Tibial artery (tissue), 4 donors: ENCODE measurements at regions not wholly inside any gene's neighbourhood (a gene's known extent, or its start where the extent isn't known, plus 50 kb on each side); places are given as distances from the start of the nearest gene placed in this dataset.

ENCODE experiments used
- DNase-seq, 2 donors: peaks; one replicate each; pipeline ENCODE4 v3.0.0-alpha.2; 2019
- H3K27ac ChIP-seq, 2 donors: fragments of 200-600 bp; sonication (generic) in 1 of 2; 1 replicate in 1 of 2; 2 replicates in 1 of 2; pipeline ENCODE4 v1.5.1; 2018 to 2019; ENCODE audit warnings: mild to moderate bottlenecking in 1 of 2
- H3K27me3 ChIP-seq, 2 donors: fragments of 200-600 bp; sonication (generic) in 1 of 2; one replicate each; pipeline versions ENCODE4 v1.5.1 to v1.6.0; 2016 to 2019
- H3K36me3 ChIP-seq, 3 donors: fragments of 200-600 bp; sonication (generic) in 2 of 3; one replicate each; pipeline ENCODE4 v1.5.1; 2016 to 2019; ENCODE audit warnings: mild to moderate bottlenecking in 2 of 3
- H3K4me1 ChIP-seq, 4 donors: fragments of 200-600 bp; sonication (generic) in 2 of 4; 1 replicate in 3 of 4; 2 replicates in 1 of 4; pipeline ENCODE4 v1.5.1; 2016 to 2019
- H3K4me3 ChIP-seq, 2 donors: fragments of 200-600 bp; sonication (generic) in 1 of 2; 1 replicate in 1 of 2; 2 replicates in 1 of 2; pipeline ENCODE4 v1.5.1; 2018 to 2019; ENCODE audit warnings: mild to moderate bottlenecking in 2 of 2
- H3K9me3 ChIP-seq, 3 donors: fragments of 200-600 bp; sonication (generic) in 1 of 3; one replicate each; pipeline ENCODE4 v1.5.1; 2016 to 2019
- CTCF ChIP-seq, 2 experiments: fragments of 200-600 bp in 1 of 2; fragments of 450-650 bp in 1 of 2; IDR thresholded peaks; one replicate each; pipeline ENCODE4 v1.5.1; 2017 to 2019; ENCODE audit warnings: antibody characterized with exemption in 2 of 2, mild to moderate bottlenecking in 1 of 2, moderate library complexity in 1 of 2
- intact Hi-C: fragments of 100-400 bp; cut with DNase I; formaldehyde crosslinking; loops from one replicate; pipeline ENCODE4 v1.15.0; 2023; ENCODE audit warnings: low total_unique reads

GRCh38 chr6:147621263-147621662 lies 112.8 kb downstream of the SAMD5 start:
- no peak for TF ChIP-seq CTCF (IDR thresholded peaks at IDR 0.05)
- no peaks in the 10 kb centered on the region for H3K36me3 ChIP-seq
- no peaks in the 10 kb centered on the region for H3K9me3 ChIP-seq
- H3K27me3 ChIP-seq, result no peaks in the 10 kb centered on the region
- no peak overlapping the region for H3K4me3 ChIP-seq
- peak in 1 of 2 donors; percentile 20 for DNase-seq
- H3K27ac ChIP-seq, result no peak overlapping the region
- no peaks in the 10 kb centered on the region for H3K4me1 ChIP-seq
- intact Hi-C loops, result no loop called here

GRCh38 chr6:147621961-147622360 lies 113.5 kb downstream of the SAMD5 start:
- no peaks in the 10 kb centered on the region for H3K27me3 ChIP-seq
- H3K9me3 ChIP-seq, result no peaks in the 10 kb centered on the region
- H3K4me1 ChIP-seq, result no peaks in the 10 kb centered on the region
- DNase-seq, result no peak
- H3K36me3 ChIP-seq, result no peaks in the 10 kb centered on the region
- no peak overlapping the region for H3K4me3 ChIP-seq
- no peak for TF ChIP-seq CTCF (IDR thresholded peaks at IDR 0.05)
- no peak overlapping the region for H3K27ac ChIP-seq
- intact Hi-C loops, result no loop called here

- no peaks in the 10 kb centered on the region for H3K9me3 ChIP-seq
- no peak for TF ChIP-seq CTCF (IDR thresholded peaks at IDR 0.05)
These were observed 116.5 kb downstream of the SAMD5 start for GRCh38 chr6:147624946-147625515.

GRCh38 chr6:147625946-147626345 lies 117.5 kb downstream of the SAMD5 start:
- no peaks in the 10 kb centered on the region for H3K4me1 ChIP-seq
- H3K36me3 ChIP-seq, result no peaks in the 10 kb centered on the region
- H3K4me3 ChIP-seq, result no peak overlapping the region
- intact Hi-C loops, result no loop called here
- no peak for DNase-seq
- H3K9me3 ChIP-seq, result no peaks in the 10 kb centered on the region
- no peaks in the 10 kb centered on the region for H3K27me3 ChIP-seq
- TF ChIP-seq CTCF (IDR thresholded peaks at IDR 0.05), result no peak
- H3K27ac ChIP-seq, result no peak overlapping the region

More at GRCh38 chr6:147624946-147625515, 116.5 kb downstream of the SAMD5 start:
- intact Hi-C loops, result no loop called here
- Histone ChIP-seq H3K27ac (no peak overlapping the region), H3K36me3 (no peaks in the 10 kb centered on the region), H3K4me3 (no peak overlapping the region), H3K4me1 (no peaks in the 10 kb centered on the region), H3K27me3 (no peaks in the 10 kb centered on the region)
- DNase-seq, result no peak

- no peaks in the 10 kb centered on the region for H3K36me3 ChIP-seq
- H3K27ac ChIP-seq, result no peak overlapping the region
- no peak for TF ChIP-seq CTCF (IDR thresholded peaks at IDR 0.05)
- H3K9me3 ChIP-seq, result no peaks in the 10 kb centered on the region
- intact Hi-C loops, result no loop called here
- H3K27me3 ChIP-seq, result no peaks in the 10 kb centered on the region
- DNase-seq, result no peak
- no peaks in the 10 kb centered on the region for H3K4me1 ChIP-seq
- no peak overlapping the region for H3K4me3 ChIP-seq
These were observed 118.9 kb downstream of the SAMD5 start for GRCh38 chr6:147627411-147627810.

GRCh38 chr6:147633191-147633590 lies 124.7 kb downstream of the SAMD5 start:
- DNase-seq, result no peak
- H3K9me3 ChIP-seq, result peaks cover 0 to 3% (median 0%) of the 10 kb centered on the region in 3 donors
- H3K27me3 ChIP-seq, result no peaks in the 10 kb centered on the region
- intact Hi-C loops, result no loop called here
- no peaks in the 10 kb centered on the region for H3K36me3 ChIP-seq
- H3K4me3 ChIP-seq, result no peak overlapping the region
- TF ChIP-seq CTCF (IDR thresholded peaks at IDR 0.05), result no peak
- H3K27ac ChIP-seq, result no peak overlapping the region
- H3K4me1 ChIP-seq, result no peaks in the 10 kb centered on the region
